ENCODE measurements at regions not wholly inside any gene's neighbourhood (a gene's known extent, or its start where the extent isn't known, plus 50 kb on each side); places are given as distances from the start of the nearest gene placed in this dataset.

DNA sequence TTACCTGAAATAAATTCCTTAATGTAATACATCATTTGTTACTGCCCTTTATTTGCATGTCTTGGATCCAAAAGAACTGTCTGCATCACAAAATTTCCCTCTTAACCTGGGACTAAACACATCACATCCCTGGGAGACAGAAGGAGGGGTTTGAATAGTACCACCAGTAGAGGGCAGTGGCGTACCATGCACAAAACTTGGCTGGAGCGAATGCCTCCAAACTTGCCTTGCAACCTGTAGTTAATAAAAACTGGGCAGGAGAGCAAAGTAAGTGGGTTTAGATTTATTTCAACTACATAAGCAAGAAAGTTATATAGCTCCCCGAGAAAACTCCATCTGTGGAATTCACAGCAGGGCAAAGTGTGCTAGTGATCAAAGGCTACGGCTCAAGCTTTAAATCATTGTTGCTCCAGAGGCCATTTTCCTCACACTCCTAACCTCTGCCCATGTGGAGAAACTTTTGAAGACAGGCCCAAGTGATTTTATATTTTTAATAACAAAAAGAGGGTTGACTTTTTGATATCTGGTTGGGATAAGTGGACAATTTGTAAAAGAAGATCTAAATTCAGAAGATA lies 1176.7 kb upstream of the SEL1L start:
- TF ChIP-seq, protein P1, sequence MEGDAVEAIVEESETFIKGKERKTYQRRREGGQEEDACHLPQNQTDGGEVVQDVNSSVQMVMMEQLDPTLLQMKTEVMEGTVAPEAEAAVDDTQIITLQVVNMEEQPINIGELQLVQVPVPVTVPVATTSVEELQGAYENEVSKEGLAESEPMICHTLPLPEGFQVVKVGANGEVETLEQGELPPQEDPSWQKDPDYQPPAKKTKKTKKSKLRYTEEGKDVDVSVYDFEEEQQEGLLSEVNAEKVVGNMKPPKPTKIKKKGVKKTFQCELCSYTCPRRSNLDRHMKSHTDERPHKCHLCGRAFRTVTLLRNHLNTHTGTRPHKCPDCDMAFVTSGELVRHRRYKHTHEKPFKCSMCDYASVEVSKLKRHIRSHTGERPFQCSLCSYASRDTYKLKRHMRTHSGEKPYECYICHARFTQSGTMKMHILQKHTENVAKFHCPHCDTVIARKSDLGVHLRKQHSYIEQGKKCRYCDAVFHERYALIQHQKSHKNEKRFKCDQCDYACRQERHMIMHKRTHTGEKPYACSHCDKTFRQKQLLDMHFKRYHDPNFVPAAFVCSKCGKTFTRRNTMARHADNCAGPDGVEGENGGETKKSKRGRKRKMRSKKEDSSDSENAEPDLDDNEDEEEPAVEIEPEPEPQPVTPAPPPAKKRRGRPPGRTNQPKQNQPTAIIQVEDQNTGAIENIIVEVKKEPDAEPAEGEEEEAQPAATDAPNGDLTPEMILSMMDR (IDR thresholded peaks at IDR 0.05) = no peak
- no peak for TF ChIP-seq POLR2A (IDR thresholded peaks at IDR 0.05)
